ENCODE measurements at regions not wholly inside any gene's neighbourhood (a gene's known extent, or its start where the extent isn't known, plus 50 kb on each side); places are given as distances from the start of the nearest gene placed in this dataset.

- TF ChIP-seq EZH2phosphoT487 (IDR thresholded peaks at IDR 0.05) (no peak), EZH2 (IDR thresholded peaks at IDR 0.05) (no peak), CTCF (IDR thresholded peaks at IDR 0.05) (no peak)
- no peak overlapping the region for H3K27ac Mint-ChIP-seq
- no peak for DNase-seq (ENCODE audit: low spot score)
- Histone ChIP-seq H4K20me1 (ENCODE audit: low read depth) (no peaks in the 10 kb centered on the region), H3F3A (ENCODE audit: low read depth) (peaks cover 8% of the 10 kb centered on the region), H3K4me3 (no peak overlapping the region), H3K4me2 (no peak overlapping the region), H3K79me2 (ENCODE audit: low read depth) (no peaks in the 10 kb centered on the region), H3K27ac (no peak overlapping the region), H3K9me3 (ENCODE audit: low read depth) (no peaks in the 10 kb centered on the region), H3K9ac (no peak overlapping the region), H3K27me3 (peaks cover 9% of the 10 kb centered on the region), H3K36me3 (no peaks in the 10 kb centered on the region), H3K4me1 (peaks cover 4% of the 10 kb centered on the region), H2AFZ (replicated peaks) (no peak overlapping the region)
- peaks cover 16% of the 10 kb centered on the region for H3K27me3 Mint-ChIP-seq (ENCODE audit: insufficient read depth, low read depth)
- peaks cover 16% of the 10 kb centered on the region for H3K4me1 Mint-ChIP-seq
- no peak overlapping the region for H3K4me3 Mint-ChIP-seq
- H3K36me3 Mint-ChIP-seq, result no peaks in the 10 kb centered on the region
- H3K9me3 Mint-ChIP-seq, result peaks cover 3% of the 10 kb centered on the region
These were observed 56.9 kb upstream of the MYL10 start for GRCh38 chr7:101686030-101686429.

- Histone ChIP-seq H3K36me3 (no peaks in the 10 kb centered on the region), H3F3A (ENCODE audit: low read depth) (peaks cover 7% of the 10 kb centered on the region), H3K27me3 (peaks cover 9% of the 10 kb centered on the region), H3K4me3 (no peak overlapping the region), H3K27ac (no peak overlapping the region), H4K20me1 (ENCODE audit: low read depth) (no peaks in the 10 kb centered on the region), H3K4me2 (no peak overlapping the region), H3K79me2 (ENCODE audit: low read depth) (no peaks in the 10 kb centered on the region), H3K9me3 (ENCODE audit: low read depth) (no peaks in the 10 kb centered on the region), H3K4me1 (peaks cover 4% of the 10 kb centered on the region), H2AFZ (replicated peaks) (no peak overlapping the region), H3K9ac (no peak overlapping the region)
- Mint-ChIP-seq H3K27me3 (ENCODE audit: insufficient read depth, low read depth) (peaks cover 17% of the 10 kb centered on the region), H3K4me3 (peak overlapping the region; percentile 3), H3K9me3 (peaks cover 3% of the 10 kb centered on the region), H3K27ac (no peak overlapping the region), H3K4me1 (peaks cover 11% of the 10 kb centered on the region), H3K36me3 (no peaks in the 10 kb centered on the region)
- DNase-seq (ENCODE audit: low spot score), result no peak
- TF ChIP-seq EZH2 (IDR thresholded peaks at IDR 0.05) (no peak), CTCF (IDR thresholded peaks at IDR 0.05) (no peak), EZH2phosphoT487 (IDR thresholded peaks at IDR 0.05) (no peak)
These were observed 58.0 kb upstream of the MYL10 start for GRCh38 chr7:101687081-101687480.

GRCh38 chr7:101687791-101688182 lies 58.7 kb upstream of the MYL10 start:
- H3K79me2 ChIP-seq (ENCODE audit: low read depth), result no peaks in the 10 kb centered on the region
- H3K9ac ChIP-seq, result no peak overlapping the region
- H3K27ac Mint-ChIP-seq, result no peak overlapping the region
- H3K36me3 ChIP-seq, result no peaks in the 10 kb centered on the region
- no peak overlapping the region for H3K27ac ChIP-seq
- peaks cover 17% of the 10 kb centered on the region for H3K4me1 Mint-ChIP-seq
- H3K4me1 ChIP-seq, result peaks cover 8% of the 10 kb centered on the region
- no peak overlapping the region for H2AFZ ChIP-seq (replicated peaks)
- H3K9me3 Mint-ChIP-seq, result peaks cover 3% of the 10 kb centered on the region
- H3K27me3 ChIP-seq, result peaks cover 9% of the 10 kb centered on the region
- H3K4me2 ChIP-seq, result peak overlapping the region; percentile 74
- TF ChIP-seq CTCF (IDR thresholded peaks at IDR 0.05), result no peak
- no peak for TF ChIP-seq EZH2phosphoT487 (IDR thresholded peaks at IDR 0.05)
- TF ChIP-seq EZH2 (IDR thresholded peaks at IDR 0.05), result no peak
- no peaks in the 10 kb centered on the region for H4K20me1 ChIP-seq (ENCODE audit: low read depth)
- H3K36me3 Mint-ChIP-seq, result no peaks in the 10 kb centered on the region
- DNase-seq (ENCODE audit: low spot score), result no peak
- no peak overlapping the region for H3K4me3 Mint-ChIP-seq
- no peaks in the 10 kb centered on the region for H3K9me3 ChIP-seq (ENCODE audit: low read depth)
- H3K4me3 ChIP-seq, result no peak overlapping the region
- peaks cover 13% of the 10 kb centered on the region for H3F3A ChIP-seq (ENCODE audit: low read depth)
- peaks cover 18% of the 10 kb centered on the region for H3K27me3 Mint-ChIP-seq (ENCODE audit: insufficient read depth, low read depth)
